ENCODE measurements at regions not wholly inside any gene's neighbourhood (a gene's known extent, or its start where the extent isn't known, plus 50 kb on each side); places are given as distances from the start of the nearest gene placed in this dataset.

DNA sequence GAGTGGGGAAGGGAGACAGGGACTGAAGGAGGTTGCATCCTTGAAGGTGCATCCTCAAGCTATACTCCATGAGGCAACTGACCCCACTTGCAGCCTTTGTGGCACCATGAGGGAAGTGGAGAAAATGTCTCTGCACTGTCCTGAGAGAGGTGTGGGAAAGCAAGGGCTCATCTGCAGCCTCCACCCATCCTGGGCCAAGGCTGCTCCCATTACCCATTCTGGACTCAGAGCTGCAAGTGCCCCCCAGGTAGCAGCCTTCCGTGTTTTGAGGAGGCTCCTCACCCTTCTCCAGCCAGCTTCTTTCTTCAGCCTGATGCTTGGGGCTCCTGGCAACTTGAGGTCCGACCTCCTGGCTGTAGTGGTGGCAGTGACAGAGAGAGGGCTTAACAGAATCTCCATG is 294.6 kb downstream of the CDH26 start:
- TF ChIP-seq, protein P1, sequence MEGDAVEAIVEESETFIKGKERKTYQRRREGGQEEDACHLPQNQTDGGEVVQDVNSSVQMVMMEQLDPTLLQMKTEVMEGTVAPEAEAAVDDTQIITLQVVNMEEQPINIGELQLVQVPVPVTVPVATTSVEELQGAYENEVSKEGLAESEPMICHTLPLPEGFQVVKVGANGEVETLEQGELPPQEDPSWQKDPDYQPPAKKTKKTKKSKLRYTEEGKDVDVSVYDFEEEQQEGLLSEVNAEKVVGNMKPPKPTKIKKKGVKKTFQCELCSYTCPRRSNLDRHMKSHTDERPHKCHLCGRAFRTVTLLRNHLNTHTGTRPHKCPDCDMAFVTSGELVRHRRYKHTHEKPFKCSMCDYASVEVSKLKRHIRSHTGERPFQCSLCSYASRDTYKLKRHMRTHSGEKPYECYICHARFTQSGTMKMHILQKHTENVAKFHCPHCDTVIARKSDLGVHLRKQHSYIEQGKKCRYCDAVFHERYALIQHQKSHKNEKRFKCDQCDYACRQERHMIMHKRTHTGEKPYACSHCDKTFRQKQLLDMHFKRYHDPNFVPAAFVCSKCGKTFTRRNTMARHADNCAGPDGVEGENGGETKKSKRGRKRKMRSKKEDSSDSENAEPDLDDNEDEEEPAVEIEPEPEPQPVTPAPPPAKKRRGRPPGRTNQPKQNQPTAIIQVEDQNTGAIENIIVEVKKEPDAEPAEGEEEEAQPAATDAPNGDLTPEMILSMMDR (IDR thresholded peaks at IDR 0.05; ENCODE audit: insufficient read depth, low read length, poor library complexity, severe bottlenecking), result no peak
- TF ChIP-seq EZH2phosphoT487 (conservative IDR thresholded peaks at IDR 0.05; ENCODE audit: low read length), result no peak
